BJ (cell line): ENCODE measurements at regions not wholly inside any gene's neighbourhood (a gene's known extent, or its start where the extent isn't known, plus 50 kb on each side); places are given as distances from the start of the nearest gene placed in this dataset. TPM values are rescaled to one million over a fixed set of nuclear protein-coding genes. Genes with fewer than 3 reads are reported as not detected.

ENCODE experiments used
- CTCF ChIA-PET: fragments of 350-600 bp; formaldehyde crosslinking; extraction: SDS; loops from one replicate; lab custom pipeline; 2021; ENCODE audit warnings: antibody characterized with exemption, inconsistent platforms; lab: Yijun Ruan, JAX
- POLR2A ChIA-PET: fragments of 300-600 bp; sonication (Branson Sonifier 250); formaldehyde crosslinking; extraction: SDS; loops from one replicate; lab custom pipeline; 2021; ENCODE audit warnings: antibody characterized with exemption; lab: Charles Lee
- DNase-seq: peaks from one replicate; pipeline ENCODE4 v3.0.0-alpha.2; 2011; ENCODE audit warnings: low read depth
- H3K27me3 ChIP-seq: 2 replicates; pipeline ENCODE4 v1.6.0; 2011; ENCODE audit warnings: low read length; ENCODE audit not compliant: control insufficient read depth, insufficient read depth
- H3K36me3 ChIP-seq: 2 replicates; pipeline ENCODE4 v1.5.1; 2011; ENCODE audit warnings: low read length; ENCODE audit not compliant: control insufficient read depth, insufficient read depth
- H3K4me3 ChIP-seq: 2 replicates; pipeline ENCODE4 v1.5.1; 2011; ENCODE audit warnings: low read depth, mild to moderate bottlenecking, control low read depth, low read length
- CTCF ChIP-seq: IDR thresholded peaks from 2 replicates; pipeline ENCODE4 v1.5.1; 2011; ENCODE audit warnings: low read depth, mild to moderate bottlenecking, control low read depth, inconsistent platforms, low read length, moderate library complexity; ENCODE audit not compliant: insufficient read depth
- small RNA-seq: library from RNA; depleted of rRNA; stranded (forward); fragments of <200 nt; gene quantifications from one replicate; pipeline ENCODE3, GENCODE V24; 2012; ENCODE audit warnings: low replicate concordance, low read depth; ENCODE audit not compliant: insufficient read length

GRCh38 chr4:110265001-110265400 is 66.6 kb upstream of the ELOVL6 start:
- ChIA-PET POLR2A (no interaction called here), CTCF (interaction anchor here (0.6 to 1.0 kb wide), 5 partner anchors 20 to 264 kb away, joined by 3 to 5 read pairs (median 4); no protein-coding TSS in a partner anchor)
- no peaks in the 10 kb centered on the region for H3K27me3 ChIP-seq
- DNase-seq: no peak
- no peak overlapping the region for H3K4me3 ChIP-seq
- no peak for TF ChIP-seq CTCF
- no peaks in the 10 kb centered on the region for H3K36me3 ChIP-seq

GRCh38 chr4:110260299-110260698 is 61.9 kb upstream of the ELOVL6 start:
- Histone ChIP-seq H3K27me3 (no peaks in the 10 kb centered on the region), H3K4me3 (no peak overlapping the region), H3K36me3 (no peaks in the 10 kb centered on the region)
- POLR2A ChIA-PET: no interaction called here
- TF ChIP-seq CTCF: no peak
- no peak for DNase-seq
- CTCF ChIA-PET: interaction anchor here (1.0 kb wide), 1 partner anchor 10 kb away, joined by 3 read pairs; no protein-coding TSS in a partner anchor

DNA sequence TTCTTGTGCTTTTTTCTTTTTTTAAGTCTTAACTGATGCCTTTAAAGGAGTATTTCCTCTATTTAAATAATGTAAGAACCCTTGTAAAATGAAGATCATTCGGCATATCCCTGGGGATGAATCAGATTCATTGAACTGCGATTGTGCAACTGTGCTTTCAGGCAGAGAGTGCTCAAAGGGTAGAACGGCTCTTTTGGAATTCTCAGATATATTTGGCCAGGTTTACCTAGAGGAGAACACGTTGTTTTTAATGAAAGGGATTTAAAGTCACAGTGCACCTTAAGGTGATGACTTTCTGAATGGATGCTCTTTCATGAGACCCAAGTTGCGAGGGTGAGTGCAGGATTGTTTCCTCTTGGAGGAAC is 51.6 kb upstream of the ELOVL6 start:
- Histone ChIP-seq H3K4me3 (no peak overlapping the region), H3K36me3 (no peaks in the 10 kb centered on the region), H3K27me3 (no peaks in the 10 kb centered on the region)
- POLR2A ChIA-PET: no interaction called here
- CTCF ChIA-PET: no interaction called here
- TF ChIP-seq CTCF: no peak
- DNase-seq: no peak

DNA sequence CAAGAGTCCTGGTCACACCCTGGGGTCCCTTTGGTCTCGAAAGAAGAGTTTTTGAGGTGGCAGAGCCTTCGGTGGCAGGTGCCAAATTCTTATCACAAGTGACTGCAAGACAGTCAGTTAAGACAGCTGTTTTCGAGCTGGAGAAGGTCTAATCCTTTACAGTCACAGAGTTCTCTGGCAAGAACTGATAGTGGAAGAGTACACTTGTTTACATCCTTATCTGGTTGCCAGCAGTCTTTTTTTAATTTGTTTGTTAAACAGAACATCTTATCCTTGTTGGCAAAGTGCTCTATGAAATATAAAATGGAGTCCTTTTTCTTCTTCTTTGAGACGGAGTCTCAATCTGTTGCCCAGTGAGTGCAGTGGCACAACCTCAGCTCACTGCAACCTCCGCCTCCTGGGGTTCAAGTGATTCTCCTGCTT is 50.4 kb upstream of the ELOVL6 start:
- Histone ChIP-seq H3K27me3 (no peaks in the 10 kb centered on the region), H3K4me3 (no peak overlapping the region), H3K36me3 (no peaks in the 10 kb centered on the region)
- CTCF ChIA-PET: interaction anchor here (0.6 kb wide), 1 partner anchor 250 kb away, joined by 3 read pairs; no protein-coding TSS in a partner anchor
- POLR2A ChIA-PET: no interaction called here
- no peak for DNase-seq
- TF ChIP-seq CTCF: no peak

Small RNA genes lying in the stretch of these regions (small RNA-seq; reads per million reads assigned to genes)
- gene AC108145.1: not detected
- gene HSBP1P2: not detected
- gene RNU6-205P: not detected
